ENCODE measurements at regions not wholly inside any gene's neighbourhood (a gene's known extent, or its start where the extent isn't known, plus 50 kb on each side); places are given as distances from the start of the nearest gene placed in this dataset.
A peak's percentile ranks its signal among the peaks of the same experiment; 100 is the strongest.

GRCh38 chr1:55428944-55429931 is 214.1 kb upstream of the USP24 start (continued):
- TF ChIP-seq, protein P1, sequence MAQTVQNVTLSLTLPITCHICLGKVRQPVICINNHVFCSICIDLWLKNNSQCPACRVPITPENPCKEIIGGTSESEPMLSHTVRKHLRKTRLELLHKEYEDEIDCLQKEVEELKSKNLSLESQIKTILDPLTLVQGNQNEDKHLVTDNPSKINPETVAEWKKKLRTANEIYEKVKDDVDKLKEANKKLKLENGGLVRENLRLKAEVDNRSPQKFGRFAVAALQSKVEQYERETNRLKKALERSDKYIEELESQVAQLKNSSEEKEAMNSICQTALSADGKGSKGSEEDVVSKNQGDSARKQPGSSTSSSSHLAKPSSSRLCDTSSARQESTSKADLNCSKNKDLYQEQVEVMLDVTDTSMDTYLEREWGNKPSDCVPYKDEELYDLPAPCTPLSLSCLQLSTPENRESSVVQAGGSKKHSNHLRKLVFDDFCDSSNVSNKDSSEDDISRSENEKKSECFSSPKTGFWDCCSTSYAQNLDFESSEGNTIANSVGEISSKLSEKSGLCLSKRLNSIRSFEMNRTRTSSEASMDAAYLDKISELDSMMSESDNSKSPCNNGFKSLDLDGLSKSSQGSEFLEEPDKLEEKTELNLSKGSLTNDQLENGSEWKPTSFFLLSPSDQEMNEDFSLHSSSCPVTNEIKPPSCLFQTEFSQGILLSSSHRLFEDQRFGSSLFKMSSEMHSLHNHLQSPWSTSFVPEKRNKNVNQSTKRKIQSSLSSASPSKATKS (CRISPR knock-in tag; IDR thresholded peaks at IDR 0.05): 0 out of 2 replicates have a peak, but pooled peaks have one; percentile 25
- TF ChIP-seq SMAD3 (CRISPR knock-in tag; IDR thresholded peaks at IDR 0.05): peak; percentile 96
- TF ChIP-seq ATF7 (IDR thresholded peaks at IDR 0.05): peak; percentile 63; the same call in 1 of the 2 replicates
- TF ChIP-seq ATF7 (CRISPR knock-in tag; IDR thresholded peaks at IDR 0.05): peak; percentile 97
- TF ChIP-seq FOXA3 (CRISPR knock-in tag; IDR thresholded peaks at IDR 0.05): peak; percentile 94
- no peak for TF ChIP-seq ZSCAN12 (CRISPR knock-in tag; IDR thresholded peaks at IDR 0.05)
- TF ChIP-seq, protein P2, sequence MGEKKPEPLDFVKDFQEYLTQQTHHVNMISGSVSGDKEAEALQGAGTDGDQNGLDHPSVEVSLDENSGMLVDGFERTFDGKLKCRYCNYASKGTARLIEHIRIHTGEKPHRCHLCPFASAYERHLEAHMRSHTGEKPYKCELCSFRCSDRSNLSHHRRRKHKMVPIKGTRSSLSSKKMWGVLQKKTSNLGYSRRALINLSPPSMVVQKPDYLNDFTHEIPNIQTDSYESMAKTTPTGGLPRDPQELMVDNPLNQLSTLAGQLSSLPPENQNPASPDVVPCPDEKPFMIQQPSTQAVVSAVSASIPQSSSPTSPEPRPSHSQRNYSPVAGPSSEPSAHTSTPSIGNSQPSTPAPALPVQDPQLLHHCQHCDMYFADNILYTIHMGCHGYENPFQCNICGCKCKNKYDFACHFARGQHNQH (CRISPR knock-in tag; IDR thresholded peaks at IDR 0.05): peak; percentile 95
- TF ChIP-seq, protein P3, sequence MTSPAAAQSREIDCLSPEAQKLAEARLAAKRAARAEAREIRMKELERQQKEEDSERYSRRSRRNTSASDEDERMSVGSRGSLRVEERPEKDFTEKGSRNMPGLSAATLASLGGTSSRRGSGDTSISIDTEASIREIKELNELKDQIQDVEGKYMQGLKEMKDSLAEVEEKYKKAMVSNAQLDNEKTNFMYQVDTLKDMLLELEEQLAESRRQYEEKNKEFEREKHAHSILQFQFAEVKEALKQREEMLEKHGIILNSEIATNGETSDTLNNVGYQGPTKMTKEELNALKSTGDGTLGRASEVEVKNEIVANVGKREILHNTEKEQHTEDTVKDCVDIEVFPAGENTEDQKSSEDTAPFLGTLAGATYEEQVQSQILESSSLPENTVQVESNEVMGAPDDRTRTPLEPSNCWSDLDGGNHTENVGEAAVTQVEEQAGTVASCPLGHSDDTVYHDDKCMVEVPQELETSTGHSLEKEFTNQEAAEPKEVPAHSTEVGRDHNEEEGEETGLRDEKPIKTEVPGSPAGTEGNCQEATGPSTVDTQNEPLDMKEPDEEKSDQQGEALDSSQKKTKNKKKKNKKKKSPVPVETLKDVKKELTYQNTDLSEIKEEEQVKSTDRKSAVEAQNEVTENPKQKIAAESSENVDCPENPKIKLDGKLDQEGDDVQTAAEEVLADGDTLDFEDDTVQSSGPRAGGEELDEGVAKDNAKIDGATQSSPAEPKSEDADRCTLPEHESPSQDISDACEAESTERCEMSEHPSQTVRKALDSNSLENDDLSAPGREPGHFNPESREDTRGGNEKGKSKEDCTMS (CRISPR knock-in tag; conservative IDR thresholded peaks at IDR 0.05): no peak
- no peak; the same call in 1 of the 2 replicates for TF ChIP-seq SNAPC2 (CRISPR knock-in tag; IDR thresholded peaks at IDR 0.05)
- no peak for TF ChIP-seq RELA (CRISPR knock-in tag; IDR thresholded peaks at IDR 0.05)
- no peak for TF ChIP-seq ZNF263 (CRISPR knock-in tag; IDR thresholded peaks at IDR 0.05)
- no peak for TF ChIP-seq MLXIP (CRISPR knock-in tag; IDR thresholded peaks at IDR 0.05; ENCODE audit: borderline replicate concordance)
- TF ChIP-seq ZBTB26 (CRISPR knock-in tag; IDR thresholded peaks at IDR 0.05; ENCODE audit: borderline replicate concordance): peak; percentile 83; the same call in 1 of the 2 replicates
- TF ChIP-seq ZNF841 (CRISPR knock-in tag; IDR thresholded peaks at IDR 0.05; ENCODE audit: borderline replicate concordance): no peak
- peak; percentile 96 for TF ChIP-seq ISL2 (CRISPR knock-in tag; IDR thresholded peaks at IDR 0.05)
